ENCODE measurements at regions not wholly inside any gene's neighbourhood (a gene's known extent, or its start where the extent isn't known, plus 50 kb on each side); places are given as distances from the start of the nearest gene placed in this dataset.

DNA sequence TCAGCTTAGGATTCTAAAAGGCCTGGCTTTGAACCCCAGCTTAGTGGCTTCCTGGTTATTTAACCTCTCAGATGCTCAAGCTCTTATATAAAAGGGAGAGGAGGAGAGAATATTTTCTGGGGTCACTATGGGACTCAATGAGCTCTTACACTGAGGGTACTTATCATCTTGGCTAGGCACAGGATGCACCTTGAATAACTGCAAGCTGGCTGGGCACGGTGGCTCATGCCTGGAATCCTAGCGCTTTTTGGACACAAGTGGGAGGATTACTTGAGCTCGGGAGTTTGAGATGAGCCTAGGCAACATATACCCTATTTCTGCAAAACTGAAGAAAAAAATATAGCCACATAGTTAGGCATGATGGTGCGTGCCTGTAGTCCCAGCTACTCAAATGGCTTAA is 665.3 kb upstream of the RBFOX1 start:
- no peak for DNase-seq (ENCODE audit: low spot score)

DNA sequence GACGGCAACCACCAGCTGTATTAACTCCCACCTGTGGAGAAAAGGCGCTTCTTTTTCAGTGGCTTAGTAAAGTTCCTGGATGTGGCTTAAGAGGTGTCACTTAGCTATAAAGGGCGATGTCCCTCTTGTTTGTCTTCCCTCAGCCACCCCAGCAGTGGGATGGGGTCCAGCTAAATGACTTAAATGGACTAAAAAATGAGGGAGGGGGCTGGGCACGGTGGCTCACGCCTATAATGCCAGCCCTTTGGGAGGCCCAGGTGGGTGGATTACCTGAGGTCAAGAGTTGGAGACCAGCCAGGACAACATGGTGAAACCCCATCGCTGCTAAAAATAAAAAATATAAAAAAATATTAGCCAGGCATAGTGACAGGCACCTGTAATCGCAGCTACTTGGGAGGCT is 667.5 kb upstream of the RBFOX1 start:
- DNase-seq (ENCODE audit: low spot score): no peak

DNA sequence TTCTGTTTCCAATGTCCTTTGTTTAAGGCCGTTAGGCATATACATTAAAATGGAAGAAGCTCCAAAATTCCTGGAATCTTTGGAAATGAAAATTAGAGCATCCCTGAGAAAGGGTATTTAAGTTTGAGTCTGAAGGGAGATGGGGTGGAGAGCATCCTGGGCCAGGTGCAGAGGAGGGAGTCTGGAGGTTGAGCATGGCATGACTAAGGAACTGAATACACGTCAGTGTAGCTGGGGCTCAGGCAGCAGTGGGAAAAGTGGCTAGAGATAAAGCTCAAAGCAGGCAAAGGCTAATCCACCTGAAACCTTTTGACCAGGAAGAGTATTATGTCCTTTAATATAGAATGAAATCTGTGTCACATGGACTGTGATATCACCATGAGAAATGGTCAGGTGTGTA is 669.0 kb upstream of the RBFOX1 start:
- DNase-seq (ENCODE audit: low spot score): no peak

DNA sequence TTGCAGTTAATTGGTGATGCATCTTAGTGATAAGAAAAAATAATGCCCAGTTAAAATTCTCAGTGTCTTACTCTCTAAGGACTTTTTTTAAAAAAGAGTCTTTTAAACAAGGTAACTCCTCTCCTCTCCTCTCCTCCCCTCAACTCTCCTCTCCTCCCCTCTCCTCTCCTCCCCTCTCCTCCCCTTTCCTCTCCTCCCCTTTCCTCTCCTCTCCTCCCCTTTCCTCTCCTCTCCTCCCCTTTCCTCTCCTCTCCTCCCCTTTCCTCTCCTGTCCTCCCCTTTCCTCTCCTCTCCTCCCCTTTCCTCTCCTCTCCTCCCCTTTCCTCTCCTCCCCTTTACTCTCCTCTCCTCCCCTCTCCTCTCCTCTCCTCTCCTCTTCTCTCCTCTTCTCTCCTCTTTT is 675.9 kb upstream of the RBFOX1 start:
- DNase-seq (ENCODE audit: low spot score): no peak

DNA sequence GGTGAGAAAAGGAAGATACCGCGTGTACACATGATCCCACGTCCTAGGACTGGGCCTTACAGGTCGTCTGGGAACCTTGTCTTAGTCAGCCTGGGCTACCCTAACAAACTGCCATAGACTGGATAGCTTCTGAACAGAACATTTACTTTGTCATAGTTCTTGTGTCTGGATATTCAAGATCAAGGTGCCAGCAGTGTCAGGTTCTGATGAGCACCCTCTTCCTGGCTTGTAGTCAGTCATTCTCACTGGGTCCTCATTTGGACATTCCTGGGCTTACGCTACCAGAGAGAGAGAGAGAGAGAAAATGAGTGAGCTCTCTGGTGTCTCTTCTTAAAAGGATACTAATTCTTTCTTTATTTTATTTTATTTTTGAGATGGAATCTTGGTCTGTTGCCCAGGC is 685.8 kb upstream of the RBFOX1 start:
- no peak for DNase-seq (ENCODE audit: low spot score)

DNA sequence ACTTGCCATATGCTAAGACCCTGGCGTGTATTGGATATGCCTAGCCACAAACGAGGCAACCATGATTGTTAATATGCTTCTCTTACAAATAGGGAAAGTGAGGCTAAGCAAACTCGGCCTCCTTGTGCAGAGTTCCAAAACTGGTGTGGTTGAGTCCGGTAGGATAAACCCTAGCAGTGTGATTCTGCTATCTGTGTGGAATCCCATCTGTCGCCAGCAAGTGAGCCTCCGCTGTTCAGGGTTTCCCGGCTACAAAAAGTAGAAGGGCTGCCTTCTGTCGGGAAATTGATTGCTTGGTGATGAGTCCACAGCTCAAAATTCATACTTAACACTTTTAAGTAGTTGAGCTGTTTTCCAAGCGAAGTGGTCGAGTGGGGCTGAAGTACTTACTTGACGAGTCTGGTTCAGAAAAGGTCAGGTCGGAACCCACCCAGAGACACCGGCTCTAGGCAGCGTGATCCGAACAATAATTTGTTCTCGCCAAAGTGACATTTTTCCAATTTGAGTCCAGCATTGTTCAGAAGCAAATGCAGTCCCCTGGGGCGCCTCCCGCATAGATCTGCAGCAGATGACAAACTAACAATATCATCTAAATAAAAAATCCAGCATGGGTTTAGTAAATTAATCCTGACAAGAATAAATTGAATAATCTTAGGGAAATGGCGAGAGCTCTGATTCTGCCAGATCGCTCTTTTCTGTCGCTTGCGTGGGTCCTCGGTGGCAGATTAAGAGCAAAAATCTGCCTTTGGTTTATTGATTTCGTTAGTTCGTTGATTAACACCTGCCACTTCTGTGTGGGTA is 686.7 kb upstream of the RBFOX1 start:
- DNase-seq (ENCODE audit: low spot score): no peak

DNA sequence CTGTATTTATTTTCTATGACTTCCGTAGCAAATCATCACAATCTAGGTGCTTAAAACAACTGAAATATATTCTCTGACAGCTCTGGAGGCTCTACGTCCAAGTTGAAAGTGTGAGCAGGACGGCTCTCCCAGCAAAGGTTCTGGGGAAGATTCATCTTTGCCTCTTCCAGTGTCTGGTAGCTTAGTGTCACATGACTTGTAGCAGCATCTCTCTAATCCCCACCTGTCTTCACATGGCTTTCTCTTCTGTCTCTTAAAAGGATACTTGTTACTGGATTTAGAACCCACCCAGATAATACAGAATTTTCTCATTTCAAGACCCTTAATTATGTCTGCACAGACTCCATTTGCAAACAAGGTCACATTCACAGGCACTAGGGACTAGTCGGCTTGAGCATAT is 687.7 kb upstream of the RBFOX1 start:
- no peak for DNase-seq (ENCODE audit: low spot score)

DNA sequence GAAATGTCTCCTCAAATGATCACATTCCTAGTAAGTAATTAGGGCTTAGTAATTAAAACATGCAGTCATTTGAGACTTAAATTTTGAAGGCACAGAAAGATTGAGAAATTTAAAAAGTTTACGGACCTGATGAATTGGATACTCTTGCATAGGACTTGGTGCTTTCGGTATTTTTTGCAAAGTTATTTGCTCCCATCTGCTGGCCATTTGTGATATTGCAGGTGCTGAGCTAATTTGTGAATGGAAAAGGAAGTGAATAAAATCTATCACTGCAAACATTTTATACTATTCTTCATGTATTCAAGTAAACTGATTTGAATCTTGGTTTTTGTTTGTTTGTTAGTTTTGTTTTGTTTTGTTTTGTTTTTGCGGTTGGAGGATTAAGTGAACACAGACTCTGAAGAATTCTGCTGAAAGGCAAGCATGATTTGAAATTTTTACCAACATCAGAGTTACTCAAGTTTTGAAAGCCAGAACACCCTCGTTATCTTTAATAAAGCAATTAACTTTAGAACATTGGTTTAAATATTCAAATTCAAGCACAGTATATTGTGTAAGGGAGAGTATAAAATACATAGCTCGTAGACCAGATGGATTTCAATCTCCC is 689.5 kb upstream of the RBFOX1 start:
- no peak for DNase-seq (ENCODE audit: low spot score)

DNA sequence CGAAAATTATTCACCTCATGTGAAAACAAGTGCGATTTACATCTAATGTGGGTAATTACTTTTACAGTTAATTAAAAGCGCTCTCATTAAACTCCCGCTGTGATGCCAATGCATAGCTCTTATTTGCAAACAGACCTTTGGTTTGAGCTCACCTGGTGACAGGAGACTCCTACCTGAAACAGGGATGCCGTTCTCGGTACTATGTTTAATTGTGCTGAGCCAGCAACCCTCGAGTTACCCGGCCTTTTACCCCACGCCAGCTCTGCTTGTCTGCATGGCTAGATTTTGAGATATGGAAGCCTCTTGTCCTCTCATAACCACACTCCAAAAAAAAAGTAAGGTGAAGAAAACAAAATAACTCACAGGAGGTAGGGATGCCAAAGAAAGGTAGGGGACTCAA is 690.4 kb upstream of the RBFOX1 start:
- no peak for DNase-seq (ENCODE audit: low spot score)

DNA sequence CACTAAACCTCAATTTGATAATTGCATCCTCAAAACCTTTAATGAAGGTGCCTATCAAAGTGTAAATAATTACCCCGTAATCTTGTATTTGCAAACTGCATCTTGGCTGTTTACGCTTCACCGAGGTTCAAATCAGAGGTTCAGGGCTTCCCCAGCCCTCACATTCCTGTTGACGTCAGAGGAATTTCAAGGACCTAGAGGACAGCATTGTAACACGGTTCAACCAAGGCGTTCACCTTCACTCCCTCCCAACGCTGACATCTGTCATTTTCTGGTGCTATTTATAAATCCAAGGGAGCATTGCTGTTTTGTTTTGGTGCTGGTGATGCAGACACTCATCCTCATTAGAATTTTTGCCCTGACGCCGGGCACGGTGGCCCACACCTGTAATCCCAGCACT is 691.6 kb upstream of the RBFOX1 start:
- DNase-seq (ENCODE audit: low spot score): no peak

DNA sequence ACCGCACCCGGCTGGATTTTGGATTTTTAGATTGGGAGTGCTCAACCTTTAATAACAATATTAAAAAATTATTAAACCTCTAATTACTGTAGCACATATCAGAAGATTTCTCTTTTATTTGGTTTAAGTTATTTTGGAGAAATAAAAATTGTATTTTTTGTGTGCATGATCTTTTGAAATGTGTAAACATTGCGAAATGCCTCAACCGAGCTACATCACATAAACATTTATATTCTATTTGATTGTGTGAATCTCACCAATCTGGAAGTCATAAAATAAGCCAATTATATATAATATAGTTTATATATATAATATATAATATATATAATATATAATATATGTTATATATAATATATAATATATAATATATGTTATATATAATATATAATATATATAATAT is 696.2 kb upstream of the RBFOX1 start:
- DNase-seq (ENCODE audit: low spot score): no peak

DNA sequence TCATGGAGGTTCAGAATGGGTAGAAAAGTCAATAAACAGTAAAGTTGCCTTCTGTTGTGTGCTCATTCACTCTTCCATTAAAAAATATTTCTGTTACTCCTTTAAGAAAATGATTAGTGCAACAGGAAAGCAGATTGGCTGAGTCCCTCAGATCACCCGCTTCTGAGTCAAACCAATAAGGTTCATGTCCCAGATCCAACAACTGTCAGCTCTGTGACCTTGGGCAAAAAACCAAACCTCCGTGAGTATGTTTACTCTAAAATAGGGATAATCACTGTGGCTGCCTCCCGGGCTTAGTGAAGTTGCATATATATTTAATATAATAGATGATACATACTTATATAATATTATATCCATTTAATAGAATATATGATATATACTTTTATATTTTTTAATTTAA is 698.5 kb upstream of the RBFOX1 start:
- DNase-seq (ENCODE audit: low spot score): no peak

DNA sequence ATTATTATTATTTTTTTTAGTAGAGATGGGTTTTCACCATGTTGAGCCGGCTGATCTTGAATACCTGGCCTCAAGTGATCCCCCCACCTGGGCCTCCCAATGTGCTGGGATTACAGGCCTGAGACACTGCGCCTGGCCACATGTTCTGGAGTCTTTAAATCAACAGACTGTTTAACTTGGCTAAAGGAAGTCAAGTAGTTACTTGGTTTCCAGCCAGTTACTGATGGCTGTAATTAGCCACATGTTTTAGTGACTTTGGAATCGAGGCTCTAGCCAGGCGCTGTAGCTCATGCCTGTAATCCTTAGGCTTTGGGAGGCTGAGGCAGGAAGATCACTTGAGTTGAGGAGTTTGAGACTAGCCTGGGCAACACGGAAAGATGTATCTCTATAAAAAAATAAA is 699.2 kb upstream of the RBFOX1 start:
- no peak for DNase-seq (ENCODE audit: low spot score)

DNA sequence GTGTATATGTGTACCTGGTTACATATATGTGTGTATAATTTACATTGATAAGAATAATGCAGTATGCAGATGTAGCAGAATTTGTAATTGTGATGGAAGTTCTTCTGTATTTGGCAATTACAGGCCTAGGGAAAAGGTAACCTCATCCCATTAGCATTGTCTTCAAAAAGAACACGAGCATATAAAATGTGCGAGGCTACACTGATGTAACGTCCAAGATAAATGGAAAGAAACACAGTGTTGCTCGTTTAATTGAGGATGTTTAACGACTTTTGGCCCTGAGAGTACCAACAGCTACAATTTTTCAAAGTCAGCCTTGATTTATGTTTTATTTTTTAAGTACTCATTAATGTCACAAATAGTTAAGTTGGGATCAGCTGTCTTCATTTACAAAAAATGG is 703.5 kb upstream of the RBFOX1 start:
- no peak for DNase-seq (ENCODE audit: low spot score)

DNA sequence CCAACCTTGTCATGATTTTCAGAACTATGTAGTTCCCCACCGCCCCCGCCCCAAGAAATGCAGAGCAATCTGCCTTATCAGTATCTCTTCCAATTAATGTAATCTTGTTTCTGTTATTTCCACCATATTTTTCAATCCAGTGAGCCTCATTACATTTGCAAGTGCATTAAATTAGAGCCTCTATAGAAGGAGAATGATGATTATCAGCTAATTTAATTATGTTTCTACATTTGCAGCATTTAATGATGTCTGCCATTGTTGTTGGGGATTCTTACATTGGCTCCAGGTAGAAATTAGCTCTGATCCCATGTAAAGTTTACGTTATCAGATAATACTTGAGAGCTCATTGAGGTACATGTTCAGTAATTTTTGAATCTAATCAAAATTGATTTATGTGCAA is 707.0 kb upstream of the RBFOX1 start:
- DNase-seq (ENCODE audit: low spot score): no peak

DNA sequence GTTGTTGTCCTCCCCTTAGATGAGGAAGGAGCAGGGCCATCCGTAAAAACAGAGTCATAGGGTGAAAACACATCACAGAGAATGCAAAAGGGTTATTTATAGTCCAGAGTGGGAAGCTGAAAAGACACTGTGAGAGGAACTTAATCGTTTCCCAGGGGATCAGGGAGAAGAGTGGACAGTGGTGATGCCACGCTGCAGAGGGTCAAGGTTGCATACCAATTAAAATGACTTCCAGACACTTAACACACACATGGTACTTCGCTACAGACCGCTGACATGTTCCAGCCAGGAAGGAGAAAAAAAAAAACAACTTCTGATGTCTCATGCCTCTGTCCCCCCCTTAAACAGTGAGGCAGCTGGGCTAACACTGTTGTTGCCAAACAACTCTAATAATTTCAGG is 713.8 kb upstream of the RBFOX1 start:
- no peak for DNase-seq (ENCODE audit: low spot score)

DNA sequence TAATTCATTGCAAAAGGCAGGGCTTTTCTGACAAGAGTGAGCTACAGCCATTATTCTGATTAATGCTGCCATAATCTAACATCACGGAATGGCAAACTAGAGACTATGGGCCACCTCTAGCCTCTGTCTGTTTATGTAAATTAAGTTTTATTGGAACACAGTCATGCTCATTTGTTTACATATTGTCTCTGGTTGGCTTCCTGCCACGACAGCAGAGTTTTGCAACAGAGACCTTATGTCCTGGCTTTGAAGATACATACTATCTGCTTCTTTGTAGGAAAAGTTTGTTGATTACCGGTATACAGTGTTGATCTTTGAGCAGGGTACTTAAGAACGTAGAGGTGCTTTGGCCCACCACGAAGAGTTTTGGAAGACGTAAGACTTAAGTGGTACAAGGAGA is 715.9 kb upstream of the RBFOX1 start:
- DNase-seq (ENCODE audit: low spot score): no peak

DNA sequence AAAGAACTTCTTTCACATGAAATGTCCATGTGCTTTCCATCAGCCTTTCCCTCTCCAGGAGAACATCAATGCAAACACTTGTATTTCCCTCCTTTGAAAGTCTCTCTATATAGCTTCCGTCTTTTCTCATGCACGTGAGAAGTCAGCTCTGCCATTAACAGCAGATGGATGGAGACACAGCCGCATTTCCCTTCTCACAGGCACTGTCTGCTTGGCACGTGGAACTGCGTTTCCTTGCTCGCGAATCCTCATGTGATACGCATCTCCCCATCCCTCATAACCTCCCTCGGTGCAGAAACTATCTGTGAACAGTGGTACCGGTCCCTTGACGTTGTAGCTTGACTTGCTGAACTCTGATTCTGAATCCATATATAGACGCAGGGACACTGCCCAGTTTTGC is 717.0 kb upstream of the RBFOX1 start:
- DNase-seq (ENCODE audit: low spot score): no peak

DNA sequence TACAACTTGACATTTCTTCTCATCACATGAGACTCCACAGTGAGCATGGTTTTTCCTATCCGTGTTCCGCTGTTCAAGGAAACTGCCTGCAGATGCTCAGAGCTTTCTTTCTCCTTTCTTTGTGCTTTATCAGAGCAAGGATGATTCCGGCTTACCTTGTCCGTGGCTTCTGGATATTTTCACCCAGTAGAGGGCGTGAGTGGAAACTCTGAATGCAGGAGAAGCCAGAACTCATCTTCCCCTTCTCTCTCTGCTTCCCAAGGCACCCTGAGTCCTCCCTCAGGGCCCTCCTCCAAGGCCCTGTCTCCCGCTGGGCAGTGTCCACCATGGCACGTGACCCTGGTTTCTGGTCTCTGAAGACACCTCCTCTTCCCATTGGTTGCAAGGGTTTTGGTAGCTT is 721.1 kb upstream of the RBFOX1 start:
- no peak for DNase-seq (ENCODE audit: low spot score)

DNA sequence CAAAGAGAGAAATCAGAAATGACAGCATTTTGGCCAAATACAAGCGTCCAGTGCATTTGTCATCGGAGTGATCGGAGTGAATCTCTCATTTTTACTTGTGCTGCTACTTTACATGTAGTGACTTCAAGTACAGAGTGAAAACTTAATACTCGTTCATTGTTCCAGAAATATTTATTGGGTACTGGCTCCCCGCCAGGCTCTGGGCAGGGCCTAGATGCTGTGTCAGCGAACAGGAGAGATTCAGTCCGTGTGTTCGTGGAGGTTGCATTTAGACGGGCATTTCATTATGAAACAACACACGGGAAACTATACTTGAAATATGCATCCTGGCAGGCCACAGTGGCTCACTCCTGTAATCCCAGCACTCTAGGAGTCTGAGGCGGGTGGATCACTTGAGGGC is 727.2 kb upstream of the RBFOX1 start:
- DNase-seq (ENCODE audit: low spot score): no peak

DNA sequence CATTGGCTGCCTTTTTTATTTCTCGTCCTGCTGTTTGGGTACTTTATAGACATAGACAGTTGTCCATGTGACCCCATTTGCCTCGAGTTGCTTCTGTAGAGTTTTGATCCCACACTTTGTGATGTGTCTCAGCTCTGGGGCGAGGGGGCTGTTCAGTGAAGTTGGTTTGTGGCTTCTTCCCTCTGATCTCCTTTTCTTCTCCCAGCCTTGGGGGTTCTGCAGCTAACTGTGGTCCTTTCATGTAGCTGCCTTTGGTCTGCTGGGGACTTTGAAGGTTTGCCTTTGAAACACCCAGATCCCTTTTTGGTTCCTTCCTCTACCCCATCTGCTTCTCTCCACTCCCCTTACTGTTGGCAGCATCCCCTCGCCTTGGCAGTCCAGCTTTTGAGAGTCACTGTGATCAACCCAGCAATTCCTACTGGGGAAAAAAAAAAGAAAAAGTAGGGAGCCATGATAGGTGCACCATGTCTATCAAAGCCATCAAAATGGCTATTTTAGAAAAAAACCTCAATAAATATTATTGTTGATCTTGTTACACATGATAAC is 728.8 kb upstream of the RBFOX1 start:
- DNase-seq (ENCODE audit: low spot score): no peak

DNA sequence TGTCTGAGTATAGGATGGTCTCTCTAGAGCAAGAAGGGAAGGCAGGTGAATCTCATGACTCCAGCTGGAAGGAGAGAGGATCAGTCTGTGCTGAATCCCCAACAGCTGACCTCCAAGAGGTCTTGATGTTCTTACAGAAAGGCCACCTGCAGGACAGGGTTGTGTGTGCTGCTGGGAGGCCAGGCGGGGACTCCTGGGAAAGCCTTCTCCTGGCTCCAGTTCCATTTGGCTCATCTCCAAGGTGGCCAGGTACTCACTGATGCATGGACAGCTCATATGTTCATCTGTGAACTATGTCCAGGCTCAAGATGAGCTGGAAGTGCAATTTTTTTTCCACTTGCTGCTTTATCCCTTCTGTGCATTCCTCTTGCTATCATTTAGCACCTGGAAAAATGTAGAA is 730.2 kb upstream of the RBFOX1 start:
- no peak for DNase-seq (ENCODE audit: low spot score)

DNA sequence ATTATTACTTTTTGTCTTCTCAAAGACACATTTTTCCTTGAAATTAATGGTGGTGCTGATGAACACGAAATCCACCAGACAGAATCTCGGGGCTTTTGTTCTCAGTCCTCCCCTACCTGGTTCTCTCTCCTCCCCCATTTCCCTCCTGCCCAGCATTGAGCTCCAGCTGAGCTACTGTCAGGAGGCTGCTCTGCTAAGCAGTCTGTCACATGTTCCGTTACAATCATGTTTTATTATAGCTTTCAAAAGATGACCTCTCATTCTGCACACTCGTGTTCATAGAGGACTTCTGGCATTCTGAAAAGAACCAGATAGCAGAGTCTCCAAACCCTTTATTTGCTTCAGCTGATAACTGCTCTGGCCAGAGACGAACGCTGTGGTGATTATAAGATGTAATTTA is 732.5 kb upstream of the RBFOX1 start:
- no peak for DNase-seq (ENCODE audit: low spot score)

DNA sequence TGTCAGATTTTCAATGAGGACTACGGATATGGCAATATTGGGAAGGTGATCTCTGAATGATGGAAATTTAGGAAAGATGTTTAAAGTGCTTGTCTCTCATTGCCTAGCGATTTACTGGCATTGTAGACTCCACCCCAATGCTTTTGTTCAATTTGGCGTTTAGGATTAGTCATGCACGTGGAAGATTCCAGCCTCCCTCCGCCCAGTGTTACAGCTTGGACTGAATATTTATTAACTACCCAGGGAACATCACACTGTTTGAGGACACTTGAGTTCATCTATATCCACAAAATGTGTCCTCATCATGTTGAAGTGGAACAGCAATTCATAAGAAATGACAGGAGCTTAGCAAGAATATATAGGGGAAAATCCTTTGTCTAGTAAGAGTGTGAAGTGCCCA is 738.8 kb upstream of the RBFOX1 start:
- no peak for DNase-seq (ENCODE audit: low spot score)

All from left forelimb (tissue), 1 donor.